ENCODE measurements at regions not wholly inside any gene's neighbourhood (a gene's known extent, or its start where the extent isn't known, plus 50 kb on each side); places are given as distances from the start of the nearest gene placed in this dataset.

GRCh38 chr15:38928431-38928830, 363.8 kb upstream of the RASGRP1 start:
- TF ChIP-seq CTCF (IDR thresholded peaks at IDR 0.05; ENCODE audit: insufficient read depth, low read length, poor library complexity, severe bottlenecking) (no peak), EZH2phosphoT487 (conservative IDR thresholded peaks at IDR 0.05; ENCODE audit: low read length) (no peak)

Measured in SU-DHL-6 (cell line).